ENCODE measurements at regions not wholly inside any gene's neighbourhood (a gene's known extent, or its start where the extent isn't known, plus 50 kb on each side); places are given as distances from the start of the nearest gene placed in this dataset.

DNA sequence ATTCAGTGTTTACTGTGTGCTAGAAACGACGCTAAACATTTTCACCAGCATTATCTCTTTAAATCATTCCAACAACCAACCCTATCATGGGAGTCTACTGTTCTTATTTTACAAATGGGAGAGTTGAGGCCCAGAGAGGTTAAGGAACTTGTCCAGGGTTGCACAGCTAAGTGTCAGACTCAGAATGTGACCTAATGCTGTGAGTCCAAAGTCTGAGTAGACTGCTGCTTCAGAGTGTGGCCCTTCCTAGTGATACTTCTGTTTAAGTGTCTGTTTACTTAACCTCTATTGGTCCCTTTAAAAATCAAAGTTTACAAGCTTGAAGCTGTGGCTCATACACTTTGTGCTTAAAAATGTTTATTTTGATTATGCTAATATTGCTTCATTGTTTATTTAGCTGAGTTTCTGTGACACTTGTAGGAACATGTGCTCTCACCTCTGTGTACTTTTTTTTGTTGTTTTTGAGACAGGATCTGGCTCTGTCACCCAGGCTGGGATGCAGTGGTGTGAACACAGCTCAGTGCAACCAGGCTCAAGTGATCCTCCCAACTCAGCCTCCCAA lies 84.4 kb upstream of the SYPL1 start:
- Histone ChIP-seq H3K9me3 (ENCODE audit: control insufficient read depth in 2 of 2, low read length in 2 of 2) (no peaks in the 10 kb centered on the region), H3K27me3 (ENCODE audit: control insufficient read depth in 1 of 2, insufficient read depth in 2 of 2, low read length in 2 of 2) (no peaks in the 10 kb centered on the region), H3K27ac (ENCODE audit: low read length) (no peak overlapping the region), H3K36me3 (ENCODE audit: control insufficient read depth in 2 of 2, insufficient read depth in 2 of 2, low read length in 2 of 2) (no peaks in the 10 kb centered on the region), H3K9ac (ENCODE audit: low read length in 2 of 2) (no peak overlapping the region), H3K4me1 (ENCODE audit: control insufficient read depth, insufficient read depth, low read length) (no peaks in the 10 kb centered on the region), H3K4me3 (ENCODE audit: low read length in 2 of 2) (no peak overlapping the region)

DNA sequence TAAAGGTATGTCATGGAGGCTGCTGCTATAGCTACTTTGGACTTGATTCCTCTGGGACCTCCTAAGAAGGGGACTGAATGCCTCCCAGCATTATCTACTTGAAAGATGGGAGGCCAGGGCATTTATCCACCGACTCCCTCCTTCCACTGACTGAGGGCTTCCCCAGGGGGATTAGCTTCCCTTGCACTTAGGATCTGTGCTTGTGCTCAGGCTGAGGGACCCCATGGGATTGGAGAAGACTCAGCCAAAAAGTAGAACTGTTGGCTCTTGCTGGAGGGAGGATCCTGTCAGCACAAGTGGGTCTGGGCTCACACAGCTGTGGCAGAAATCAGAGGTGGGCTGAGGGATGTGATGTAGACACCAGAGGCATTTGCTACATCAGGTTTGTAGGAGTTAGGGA lies 81.5 kb upstream of the SYPL1 start:
- Histone ChIP-seq H3K4me3 (ENCODE audit: low read length in 2 of 2) (no peak overlapping the region), H3K36me3 (ENCODE audit: control insufficient read depth in 2 of 2, insufficient read depth in 2 of 2, low read length in 2 of 2) (no peaks in the 10 kb centered on the region), H3K4me1 (ENCODE audit: control insufficient read depth, insufficient read depth, low read length) (no peaks in the 10 kb centered on the region), H3K27me3 (ENCODE audit: control insufficient read depth in 1 of 2, insufficient read depth in 2 of 2, low read length in 2 of 2) (no peaks in the 10 kb centered on the region), H3K27ac (ENCODE audit: low read length) (no peak overlapping the region), H3K9me3 (ENCODE audit: control insufficient read depth in 2 of 2, low read length in 2 of 2) (no peaks in the 10 kb centered on the region), H3K9ac (ENCODE audit: low read length in 2 of 2) (no peak overlapping the region)

DNA sequence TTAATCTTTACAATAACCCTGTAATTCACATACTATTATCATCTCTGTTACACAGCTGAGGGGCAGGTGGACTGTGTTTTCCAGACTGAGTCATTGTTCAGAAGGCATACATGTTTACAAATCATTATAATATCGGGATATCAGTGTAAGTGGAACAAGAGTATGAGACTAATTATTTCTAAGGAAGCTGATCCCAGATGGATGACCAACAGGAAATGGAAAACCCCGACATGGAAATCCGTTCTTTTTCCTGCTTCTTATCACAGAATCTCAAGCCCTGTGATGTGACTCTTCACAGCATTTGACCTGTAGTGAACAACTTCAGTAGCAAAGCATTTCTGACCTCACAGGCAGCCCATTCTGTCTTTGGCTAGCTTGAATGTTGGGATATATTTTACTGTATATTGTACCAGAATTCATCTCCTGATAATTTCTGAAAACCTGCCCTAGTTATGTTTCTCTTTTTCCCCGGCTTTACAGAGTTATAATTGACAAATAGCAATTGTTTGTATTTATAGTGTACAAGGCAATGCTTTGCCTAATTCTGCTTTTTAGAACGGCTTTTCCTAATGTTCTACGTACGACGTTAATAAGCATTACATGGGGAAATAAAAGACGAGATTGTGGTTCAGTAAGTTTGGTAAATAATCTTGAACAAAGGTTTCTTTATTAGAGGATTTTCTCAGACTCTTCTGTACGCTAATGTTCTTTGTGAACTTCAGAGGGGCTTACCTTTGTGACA lies 78.6 kb upstream of the SYPL1 start:
- Histone ChIP-seq H3K27me3 (ENCODE audit: control insufficient read depth in 1 of 2, insufficient read depth in 2 of 2, low read length in 2 of 2) (no peaks in the 10 kb centered on the region), H3K4me3 (ENCODE audit: low read length in 2 of 2) (no peak overlapping the region), H3K9me3 (ENCODE audit: control insufficient read depth in 2 of 2, low read length in 2 of 2) (no peaks in the 10 kb centered on the region), H3K4me1 (ENCODE audit: control insufficient read depth, insufficient read depth, low read length) (no peaks in the 10 kb centered on the region), H3K9ac (ENCODE audit: low read length in 2 of 2) (no peak overlapping the region), H3K27ac (ENCODE audit: low read length) (no peak overlapping the region), H3K36me3 (ENCODE audit: control insufficient read depth in 2 of 2, insufficient read depth in 2 of 2, low read length in 2 of 2) (no peaks in the 10 kb centered on the region)

DNA sequence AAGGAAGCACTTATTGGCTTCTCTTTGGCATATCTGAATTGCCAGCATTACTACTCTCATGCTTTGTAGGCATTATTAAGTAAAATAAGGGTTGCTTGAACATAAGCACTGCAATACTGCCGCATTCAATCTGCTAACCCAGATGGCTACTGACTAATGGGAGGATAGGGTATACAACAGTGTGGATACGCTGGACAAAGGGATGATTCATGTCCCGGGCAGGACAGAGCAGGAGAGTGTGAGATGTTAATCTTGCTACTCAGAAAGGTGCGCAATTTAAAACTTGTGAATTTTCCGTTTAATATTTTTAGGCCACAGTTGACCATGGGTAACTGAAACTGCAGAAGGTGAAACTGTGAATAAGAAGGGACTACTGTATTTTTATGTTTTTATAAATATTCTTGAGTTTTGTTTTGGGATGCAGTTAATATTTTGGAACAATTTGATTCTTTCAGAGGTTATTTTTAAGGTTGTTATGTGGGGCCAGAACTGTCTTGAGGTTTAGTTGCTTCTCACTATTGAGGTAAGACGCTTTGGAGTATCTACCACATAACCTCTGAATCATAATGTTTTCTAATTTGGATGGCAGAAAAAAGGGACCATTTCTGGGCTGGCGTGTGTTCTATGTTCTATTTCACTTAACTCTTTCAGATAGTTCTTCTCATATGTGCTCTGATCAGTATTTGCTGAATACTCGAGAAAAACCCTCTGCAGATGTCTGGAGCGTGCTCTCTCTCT lies 75.7 kb upstream of the SYPL1 start:
- no peaks in the 10 kb centered on the region for H3K27me3 ChIP-seq (ENCODE audit: control insufficient read depth in 1 of 2, insufficient read depth in 2 of 2, low read length in 2 of 2)
- H3K9me3 ChIP-seq (ENCODE audit: control insufficient read depth in 2 of 2, low read length in 2 of 2), result no peaks in the 10 kb centered on the region
- H3K27ac ChIP-seq (ENCODE audit: low read length), result no peak overlapping the region
- H3K36me3 ChIP-seq (ENCODE audit: control insufficient read depth in 2 of 2, insufficient read depth in 2 of 2, low read length in 2 of 2), result no peaks in the 10 kb centered on the region
- no peak overlapping the region for H3K4me3 ChIP-seq (ENCODE audit: low read length in 2 of 2)
- no peak overlapping the region for H3K9ac ChIP-seq (ENCODE audit: low read length in 2 of 2)
- no peaks in the 10 kb centered on the region for H3K4me1 ChIP-seq (ENCODE audit: control insufficient read depth, insufficient read depth, low read length)

DNA sequence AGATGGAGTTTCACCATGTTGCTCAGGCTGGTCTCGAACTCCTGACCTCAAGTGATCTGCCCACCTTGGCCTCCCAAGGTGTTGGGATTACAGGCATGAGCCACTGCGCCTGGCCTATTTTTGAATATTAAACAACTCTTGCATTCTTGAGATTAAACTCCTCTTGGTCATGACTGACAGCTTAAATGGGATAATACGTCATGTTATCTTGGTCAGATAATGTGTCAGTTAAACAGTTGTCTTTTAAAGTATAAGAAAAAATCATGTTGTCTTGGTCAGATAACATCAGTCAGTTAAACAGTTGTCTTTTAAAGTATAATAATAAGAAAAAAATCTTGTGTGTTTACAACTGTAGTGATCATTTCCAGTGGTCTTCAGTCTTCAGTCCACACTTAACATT lies 73.6 kb upstream of the SYPL1 start:
- Histone ChIP-seq H3K9ac (ENCODE audit: low read length in 2 of 2) (no peak overlapping the region), H3K4me1 (ENCODE audit: control insufficient read depth, insufficient read depth, low read length) (no peaks in the 10 kb centered on the region), H3K4me3 (ENCODE audit: low read length in 2 of 2) (no peak overlapping the region), H3K9me3 (ENCODE audit: control insufficient read depth in 2 of 2, low read length in 2 of 2) (no peaks in the 10 kb centered on the region), H3K36me3 (ENCODE audit: control insufficient read depth in 2 of 2, insufficient read depth in 2 of 2, low read length in 2 of 2) (no peaks in the 10 kb centered on the region), H3K27ac (ENCODE audit: low read length) (no peak overlapping the region), H3K27me3 (ENCODE audit: control insufficient read depth in 1 of 2, insufficient read depth in 2 of 2, low read length in 2 of 2) (no peaks in the 10 kb centered on the region)

DNA sequence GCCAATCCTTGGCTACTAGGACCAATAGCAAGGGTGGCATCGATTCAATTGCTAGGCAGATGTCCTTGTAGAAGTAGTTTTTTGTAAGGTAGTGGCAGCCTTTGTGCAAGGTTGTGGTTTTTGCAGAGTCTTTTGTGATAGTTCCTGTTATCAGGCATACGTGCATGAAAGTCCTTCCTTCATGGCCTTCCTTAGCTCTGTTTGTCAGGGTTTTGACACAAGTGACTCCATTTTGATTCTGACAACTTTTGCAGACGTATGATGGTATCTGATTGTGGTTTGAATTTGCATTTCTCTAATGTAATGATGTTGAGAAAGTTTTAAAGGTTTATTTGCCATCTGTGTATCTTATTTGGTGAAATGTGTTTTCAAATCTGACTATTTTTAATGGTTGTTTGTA lies 71.8 kb upstream of the SYPL1 start:
- Histone ChIP-seq H3K9me3 (ENCODE audit: control insufficient read depth in 2 of 2, low read length in 2 of 2) (no peaks in the 10 kb centered on the region), H3K36me3 (ENCODE audit: control insufficient read depth in 2 of 2, insufficient read depth in 2 of 2, low read length in 2 of 2) (no peaks in the 10 kb centered on the region), H3K27me3 (ENCODE audit: control insufficient read depth in 1 of 2, insufficient read depth in 2 of 2, low read length in 2 of 2) (no peaks in the 10 kb centered on the region), H3K27ac (ENCODE audit: low read length) (no peak overlapping the region), H3K4me3 (ENCODE audit: low read length in 2 of 2) (no peak overlapping the region), H3K4me1 (ENCODE audit: control insufficient read depth, insufficient read depth, low read length) (no peaks in the 10 kb centered on the region), H3K9ac (ENCODE audit: low read length in 2 of 2) (no peak overlapping the region)

DNA sequence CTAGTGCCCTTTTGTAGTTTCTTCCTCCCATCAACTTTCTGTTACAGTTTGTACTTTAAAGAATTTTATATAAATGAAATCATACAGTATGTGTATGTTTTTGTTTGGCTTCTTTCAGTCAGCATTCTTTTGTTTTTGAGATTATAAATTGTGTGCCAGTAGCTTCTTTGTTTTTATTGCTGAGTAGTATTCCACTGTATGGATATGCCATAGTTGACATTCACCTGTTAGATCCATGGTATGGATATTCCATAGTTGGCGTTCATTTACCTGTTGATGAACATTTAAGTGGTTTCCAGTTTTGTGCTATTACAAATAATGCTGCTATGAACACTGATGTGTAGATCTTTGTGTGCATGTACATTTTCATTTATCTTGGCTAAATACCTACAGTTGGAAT lies 70.8 kb upstream of the SYPL1 start:
- no peaks in the 10 kb centered on the region for H3K27me3 ChIP-seq (ENCODE audit: control insufficient read depth in 1 of 2, insufficient read depth in 2 of 2, low read length in 2 of 2)
- no peak overlapping the region for H3K4me3 ChIP-seq (ENCODE audit: low read length in 2 of 2)
- no peaks in the 10 kb centered on the region for H3K9me3 ChIP-seq (ENCODE audit: control insufficient read depth in 2 of 2, low read length in 2 of 2)
- H3K27ac ChIP-seq (ENCODE audit: low read length), result no peak overlapping the region
- no peaks in the 10 kb centered on the region for H3K4me1 ChIP-seq (ENCODE audit: control insufficient read depth, insufficient read depth, low read length)
- no peaks in the 10 kb centered on the region for H3K36me3 ChIP-seq (ENCODE audit: control insufficient read depth in 2 of 2, insufficient read depth in 2 of 2, low read length in 2 of 2)
- no peak overlapping the region for H3K9ac ChIP-seq (ENCODE audit: low read length in 2 of 2)

DNA sequence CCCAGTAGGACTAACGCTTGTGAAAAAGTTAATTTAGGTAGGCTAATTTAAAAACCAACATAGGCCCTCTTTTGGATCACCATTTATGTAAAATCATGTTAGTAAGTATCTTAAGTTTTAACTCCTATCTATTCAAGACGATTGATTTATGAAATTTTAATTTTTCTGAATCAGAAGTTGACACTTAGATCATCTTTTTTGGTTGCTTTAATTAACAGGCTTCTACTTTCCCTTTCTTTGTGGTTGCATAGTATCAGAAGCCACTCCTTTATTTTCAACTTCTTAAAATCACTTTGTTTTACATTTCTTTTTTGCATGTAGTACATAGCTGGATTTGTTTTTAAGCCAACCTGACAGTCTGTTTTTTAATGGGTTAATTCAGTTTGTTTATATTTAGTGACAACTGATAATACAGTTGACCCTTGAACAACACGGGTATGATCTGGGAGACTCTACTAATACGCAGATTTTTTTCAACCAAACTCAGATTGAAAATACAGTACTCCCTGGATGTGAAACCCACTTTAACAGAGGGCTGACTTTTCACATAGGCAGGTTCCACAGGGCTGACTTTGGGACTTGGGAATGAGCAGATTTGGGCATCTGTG lies 69.7 kb upstream of the SYPL1 start:
- peaks cover 3% of the 10 kb centered on the region for H3K4me1 ChIP-seq (ENCODE audit: control insufficient read depth, insufficient read depth, low read length)
- no peaks in the 10 kb centered on the region for H3K27me3 ChIP-seq (ENCODE audit: control insufficient read depth in 1 of 2, insufficient read depth in 2 of 2, low read length in 2 of 2)
- H3K9me3 ChIP-seq (ENCODE audit: control insufficient read depth in 2 of 2, low read length in 2 of 2), result no peaks in the 10 kb centered on the region
- no peak overlapping the region for H3K4me3 ChIP-seq (ENCODE audit: low read length in 2 of 2)
- H3K27ac ChIP-seq (ENCODE audit: low read length), result no peak overlapping the region
- H3K9ac ChIP-seq (ENCODE audit: low read length in 2 of 2), result no peak overlapping the region
- H3K36me3 ChIP-seq (ENCODE audit: control insufficient read depth in 2 of 2, insufficient read depth in 2 of 2, low read length in 2 of 2), result no peaks in the 10 kb centered on the region

DNA sequence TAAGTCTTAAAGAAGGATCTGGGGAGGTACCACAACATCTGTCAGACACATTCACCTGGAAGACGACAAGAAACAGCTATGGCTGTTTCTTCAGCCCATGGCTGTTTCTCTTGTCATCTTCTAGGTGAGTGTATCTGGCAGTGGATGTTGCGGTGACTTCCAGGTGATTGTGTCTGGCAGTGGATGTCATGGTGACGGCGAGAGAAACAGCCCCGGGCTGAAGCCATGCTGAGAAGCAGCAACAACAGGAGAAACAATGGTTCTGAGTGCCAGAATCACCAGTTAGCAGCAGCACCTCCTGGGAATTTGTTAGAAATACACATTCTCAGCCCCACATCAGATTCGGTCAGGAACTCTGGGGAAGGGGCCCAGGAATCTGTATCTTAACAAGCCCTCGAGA lies 68.6 kb upstream of the SYPL1 start:
- no peak overlapping the region for H3K4me3 ChIP-seq (ENCODE audit: low read length in 2 of 2)
- H3K9ac ChIP-seq (ENCODE audit: low read length in 2 of 2), result no peak overlapping the region
- H3K4me1 ChIP-seq (ENCODE audit: control insufficient read depth, insufficient read depth, low read length), result peaks cover 4% of the 10 kb centered on the region
- H3K27me3 ChIP-seq (ENCODE audit: control insufficient read depth in 1 of 2, insufficient read depth in 2 of 2, low read length in 2 of 2), result no peaks in the 10 kb centered on the region
- H3K9me3 ChIP-seq (ENCODE audit: control insufficient read depth in 2 of 2, low read length in 2 of 2), result no peaks in the 10 kb centered on the region
- no peaks in the 10 kb centered on the region for H3K36me3 ChIP-seq (ENCODE audit: control insufficient read depth in 2 of 2, insufficient read depth in 2 of 2, low read length in 2 of 2)
- H3K27ac ChIP-seq (ENCODE audit: low read length), result no peak overlapping the region

DNA sequence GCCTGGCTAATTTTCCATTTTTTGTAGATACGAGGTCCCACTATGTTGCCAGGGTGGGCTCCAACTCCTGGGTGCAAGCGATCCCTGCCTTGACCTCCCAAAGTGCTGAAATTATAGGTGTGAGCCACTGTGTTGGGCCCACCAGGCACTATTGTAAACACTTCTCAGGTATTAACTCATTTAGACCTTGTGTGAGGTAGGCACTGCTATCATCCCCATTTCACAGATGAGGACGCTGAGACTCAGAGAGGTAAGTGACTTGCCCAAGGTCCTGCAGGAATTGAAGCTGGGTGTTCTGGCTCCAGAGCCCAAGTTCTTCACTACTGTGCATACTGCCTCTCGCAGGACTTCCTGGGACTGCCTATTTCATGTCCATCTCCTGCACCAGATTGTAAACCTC lies 67.1 kb upstream of the SYPL1 start:
- H3K27ac ChIP-seq (ENCODE audit: low read length), result no peak overlapping the region

More for the DNA sequence above, 67.1 kb upstream of the SYPL1 start:
- no peak overlapping the region for H3K9ac ChIP-seq (ENCODE audit: low read length in 2 of 2)
- no peaks in the 10 kb centered on the region for H3K27me3 ChIP-seq (ENCODE audit: control insufficient read depth in 1 of 2, insufficient read depth in 2 of 2, low read length in 2 of 2)
- H3K36me3 ChIP-seq (ENCODE audit: control insufficient read depth in 2 of 2, insufficient read depth in 2 of 2, low read length in 2 of 2), result no peaks in the 10 kb centered on the region
- no peaks in the 10 kb centered on the region for H3K9me3 ChIP-seq (ENCODE audit: control insufficient read depth in 2 of 2, low read length in 2 of 2)
- peaks cover 4% of the 10 kb centered on the region for H3K4me1 ChIP-seq (ENCODE audit: control insufficient read depth, insufficient read depth, low read length)
- no peak overlapping the region for H3K4me3 ChIP-seq (ENCODE audit: low read length in 2 of 2)

Data from stomach smooth muscle (tissue), 2 donors.